ENCODE measurements at regions not wholly inside any gene's neighbourhood (a gene's known extent, or its start where the extent isn't known, plus 50 kb on each side); places are given as distances from the start of the nearest gene placed in this dataset.

DNA sequence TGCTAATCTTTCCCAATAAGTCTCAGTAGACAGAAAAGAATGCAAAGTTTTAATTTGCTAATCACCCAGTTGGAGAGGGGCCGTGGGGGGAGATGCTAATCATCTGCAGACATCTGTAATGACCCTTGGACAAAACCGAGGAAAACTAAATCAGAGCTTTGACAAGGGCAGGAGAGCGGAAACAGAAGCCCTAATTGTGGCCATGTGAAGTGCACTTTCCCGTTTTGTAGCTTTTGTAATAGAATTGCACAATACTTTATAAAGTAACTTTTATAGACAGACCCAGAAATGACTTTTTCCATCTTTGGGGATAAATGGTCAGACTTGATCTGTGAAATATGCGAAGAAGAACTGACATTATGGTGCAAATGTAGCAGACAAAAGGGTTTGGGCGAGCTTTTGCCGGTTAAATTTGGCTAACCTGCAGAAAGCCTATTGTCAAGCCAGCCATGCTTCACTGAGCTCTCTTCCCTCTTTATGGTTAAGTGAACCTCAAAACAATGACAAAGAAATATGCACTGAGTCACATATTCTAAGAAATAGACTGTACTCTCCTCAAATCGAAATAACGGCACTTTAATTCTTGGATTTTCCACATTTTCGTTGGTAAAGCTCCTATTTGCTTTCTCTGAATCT, 980.1 kb upstream of the POU3F3 start:
- no peak overlapping the region for H3K4me3 ChIP-seq
- no peaks in the 10 kb centered on the region for H3K27me3 ChIP-seq (replicated peaks; ENCODE audit: insufficient read depth)
- TF ChIP-seq CTCF (IDR thresholded peaks at IDR 0.05): no peak
- H3K9me3 ChIP-seq: no peaks in the 10 kb centered on the region
- no peaks in the 10 kb centered on the region for H3K4me1 ChIP-seq (ENCODE audit: control insufficient read depth in 1 of 2, low read depth in 2 of 2)
- no peak for ATAC-seq (ENCODE audit: insufficient number of reproducible peaks, low FRiP score, low read depth)
- H3K27ac ChIP-seq: no peak overlapping the region
- DNase-seq (ENCODE audit: low spot score): no peak
- no peaks in the 10 kb centered on the region for H3K36me3 ChIP-seq

- Histone ChIP-seq H3K36me3 (no peaks in the 10 kb centered on the region), H3K4me1 (ENCODE audit: control insufficient read depth in 1 of 2, low read depth in 2 of 2) (no peaks in the 10 kb centered on the region), H3K4me3 (no peak overlapping the region), H3K27ac (no peak overlapping the region), H3K27me3 (replicated peaks; ENCODE audit: insufficient read depth) (no peaks in the 10 kb centered on the region), H3K9me3 (no peaks in the 10 kb centered on the region)
- DNase-seq (ENCODE audit: low spot score) (no peak), ATAC-seq (ENCODE audit: insufficient number of reproducible peaks, low FRiP score, low read depth) (no peak)
- TF ChIP-seq CTCF (IDR thresholded peaks at IDR 0.05): no peak
Measured at GRCh38 chr2:103875131-103875530, 978.8 kb upstream of the POU3F3 start.

DNA sequence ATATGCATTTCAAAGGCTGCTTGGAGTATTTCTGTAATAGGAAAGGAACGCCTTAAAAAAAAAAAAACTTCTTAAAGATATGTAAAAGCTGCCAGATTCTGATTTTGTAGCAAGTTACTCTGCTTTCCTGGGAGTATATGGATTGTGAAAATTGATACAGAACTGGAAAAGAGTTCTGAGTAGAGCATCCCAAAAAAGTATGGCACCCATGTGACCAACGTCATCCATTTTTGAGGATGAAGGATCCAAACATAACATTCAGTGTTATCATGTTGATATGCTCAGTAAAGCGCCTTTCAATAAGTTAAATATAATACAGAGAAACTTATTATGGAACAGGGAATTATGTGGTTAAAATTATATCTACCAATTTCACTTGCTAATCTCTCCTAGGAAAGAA, 978.4 kb upstream of the POU3F3 start:
- no peaks in the 10 kb centered on the region for H3K36me3 ChIP-seq
- ATAC-seq (ENCODE audit: insufficient number of reproducible peaks, low FRiP score, low read depth) (no peak), DNase-seq (ENCODE audit: low spot score) (no peak)
- no peaks in the 10 kb centered on the region for H3K4me1 ChIP-seq (ENCODE audit: control insufficient read depth in 1 of 2, low read depth in 2 of 2)
- H3K9me3 ChIP-seq: no peaks in the 10 kb centered on the region
- H3K27ac ChIP-seq: no peak overlapping the region
- no peaks in the 10 kb centered on the region for H3K27me3 ChIP-seq (replicated peaks; ENCODE audit: insufficient read depth)
- no peak for TF ChIP-seq CTCF (IDR thresholded peaks at IDR 0.05)
- H3K4me3 ChIP-seq: no peak overlapping the region

GRCh38 chr2:103876611-103877010, 977.3 kb upstream of the POU3F3 start:
- Histone ChIP-seq H3K4me3 (no peak overlapping the region), H3K9me3 (no peaks in the 10 kb centered on the region), H3K27ac (no peak overlapping the region), H3K4me1 (ENCODE audit: control insufficient read depth in 1 of 2, low read depth in 2 of 2) (no peaks in the 10 kb centered on the region), H3K27me3 (replicated peaks; ENCODE audit: insufficient read depth) (no peaks in the 10 kb centered on the region), H3K36me3 (no peaks in the 10 kb centered on the region)
- no peak for DNase-seq (ENCODE audit: low spot score)
- no peak for ATAC-seq (ENCODE audit: insufficient number of reproducible peaks, low FRiP score, low read depth)
- TF ChIP-seq CTCF (IDR thresholded peaks at IDR 0.05): no peak

DNA sequence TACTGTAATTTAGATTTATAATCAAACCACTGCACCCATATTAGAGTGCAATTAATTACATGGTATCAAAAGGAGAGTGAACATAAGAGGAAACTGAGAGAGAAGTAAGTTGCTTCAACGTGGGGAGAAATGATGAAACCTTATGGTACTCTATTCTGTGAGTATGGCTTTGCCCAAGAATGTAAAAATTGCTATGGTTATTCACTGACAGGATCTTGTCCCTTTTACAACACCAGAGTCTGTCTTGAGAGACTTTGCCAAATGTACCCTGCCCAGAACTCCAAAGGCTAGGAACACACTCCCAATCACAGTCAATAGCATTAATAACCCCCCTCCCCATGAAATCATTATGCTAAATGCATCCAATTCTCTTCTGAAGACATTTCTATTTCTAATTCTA, 974.8 kb upstream of the POU3F3 start:
- no peaks in the 10 kb centered on the region for H3K9me3 ChIP-seq
- H3K4me1 ChIP-seq (ENCODE audit: control insufficient read depth in 1 of 2, low read depth in 2 of 2): no peaks in the 10 kb centered on the region
- H3K4me3 ChIP-seq: no peak overlapping the region
- H3K27me3 ChIP-seq (replicated peaks; ENCODE audit: insufficient read depth): no peaks in the 10 kb centered on the region
- no peak for ATAC-seq (ENCODE audit: insufficient number of reproducible peaks, low FRiP score, low read depth)
- no peak for DNase-seq (ENCODE audit: low spot score)
- TF ChIP-seq CTCF (IDR thresholded peaks at IDR 0.05): no peak
- no peak overlapping the region for H3K27ac ChIP-seq
- H3K36me3 ChIP-seq: no peaks in the 10 kb centered on the region

All from thoracic aorta (tissue), 2 donors.